ENCODE measurements at regions not wholly inside any gene's neighbourhood (a gene's known extent, or its start where the extent isn't known, plus 50 kb on each side); places are given as distances from the start of the nearest gene placed in this dataset.
A peak's percentile ranks its signal among the peaks of the same experiment; 100 is the strongest.
"Not testable (repeated sequence)": the region's sequence is repeated elsewhere in the genome, so short reads cannot be mapped to it uniquely, and the experiment has no call there.

GRCh38 chr4:72875545-72875944 lies 194.0 kb downstream of the COX18 start:
- no peak for DNase-seq (ENCODE audit: low read depth)

GRCh38 chr4:72875138-72875537 lies 194.4 kb downstream of the COX18 start:
- no peak for DNase-seq (ENCODE audit: low read depth)

GRCh38 chr4:72864898-72865297 lies 204.6 kb downstream of the COX18 start:
- peak; percentile 9 for DNase-seq (ENCODE audit: low read depth)

GRCh38 chr4:72864277-72864676 lies 205.2 kb downstream of the COX18 start:
- DNase-seq (ENCODE audit: low read depth), result not testable (repeated sequence)

- peak; percentile 8 for DNase-seq (ENCODE audit: low read depth)
These were observed 208.8 kb downstream of the COX18 start for GRCh38 chr4:72860766-72861165.

GRCh38 chr4:72858328-72858727 lies 211.2 kb downstream of the COX18 start:
- DNase-seq (ENCODE audit: low read depth), result peak; percentile 94

GRCh38 chr4:72857787-72858186 lies 211.7 kb downstream of the COX18 start:
- peak; percentile 35 for DNase-seq (ENCODE audit: low read depth)

- no peak for DNase-seq (ENCODE audit: low read depth)
These were observed 212.3 kb downstream of the COX18 start for GRCh38 chr4:72857216-72857615.

- DNase-seq (ENCODE audit: low read depth), result peak; percentile 71
These were observed 223.0 kb downstream of the COX18 start for GRCh38 chr4:72846280-72847111.

- DNase-seq (ENCODE audit: low read depth), result no peak
These were observed 226.1 kb downstream of the COX18 start for GRCh38 chr4:72843466-72843865.

GRCh38 chr4:72842323-72842722 lies 227.2 kb downstream of the COX18 start:
- peak; percentile 14 for DNase-seq (ENCODE audit: low read depth)

GRCh38 chr4:72840166-72840565 lies 229.3 kb downstream of the COX18 start:
- DNase-seq (ENCODE audit: low read depth), result not testable (repeated sequence)

GRCh38 chr4:72828864-72829263 lies 240.7 kb downstream of the COX18 start:
- DNase-seq (ENCODE audit: low read depth), result no peak

- no peak for DNase-seq (ENCODE audit: low read depth)
These were observed 241.5 kb downstream of the COX18 start for GRCh38 chr4:72827968-72828367.

- no peak for DNase-seq (ENCODE audit: low read depth)
These were observed 249.4 kb downstream of the COX18 start for GRCh38 chr4:72820107-72820506.

GRCh38 chr4:72817012-72817411 lies 248.0 kb upstream of the ADAMTS3 start:
- peak; percentile 34 for DNase-seq (ENCODE audit: low read depth)

GRCh38 chr4:72814241-72814640 lies 245.2 kb upstream of the ADAMTS3 start:
- no peak for DNase-seq (ENCODE audit: low read depth)

- DNase-seq (ENCODE audit: low read depth), result peak; percentile 3
These were observed 240.2 kb upstream of the ADAMTS3 start for GRCh38 chr4:72809208-72809607.

GRCh38 chr4:72805284-72805683 lies 236.3 kb upstream of the ADAMTS3 start:
- DNase-seq (ENCODE audit: low read depth), result no peak

- no peak for DNase-seq (ENCODE audit: low read depth)
These were observed 228.5 kb upstream of the ADAMTS3 start for GRCh38 chr4:72797486-72797885.

- no peak for DNase-seq (ENCODE audit: low read depth)
These were observed 222.0 kb upstream of the ADAMTS3 start for GRCh38 chr4:72791054-72791453.

GRCh38 chr4:72786401-72786990 lies 217.5 kb upstream of the ADAMTS3 start:
- no peak for DNase-seq (ENCODE audit: low read depth)

GRCh38 chr4:72779241-72779640 lies 210.2 kb upstream of the ADAMTS3 start:
- DNase-seq (ENCODE audit: low read depth), result peak; percentile 36

- no peak for DNase-seq (ENCODE audit: low read depth)
These were observed 208.4 kb upstream of the ADAMTS3 start for GRCh38 chr4:72777436-72777835.
